ENCODE measurements at regions not wholly inside any gene's neighbourhood (a gene's known extent, or its start where the extent isn't known, plus 50 kb on each side); places are given as distances from the start of the nearest gene placed in this dataset.

GRCh38 chr13:55263045-55263444 lies 1877.7 kb upstream of the PRR20A start:
- H4K20me1 ChIP-seq (replicated peaks in 1 of 2; ENCODE audit: control insufficient read depth in 1 of 2, insufficient read depth in 2 of 2, low read length in 2 of 2) = no peaks in the 10 kb centered on the region
- no peak overlapping the region for H2BK20ac ChIP-seq (ENCODE audit: low read length)
- no peak overlapping the region for H2AFZ ChIP-seq (ENCODE audit: low read length)
- no peaks in the 10 kb centered on the region for H3K9me3 ChIP-seq (ENCODE audit: insufficient read depth in 2 of 2, low read depth in 1 of 2, low read length in 1 of 2)
- H3K9ac ChIP-seq (replicated peaks in 1 of 4; ENCODE audit: extremely low read depth in 1 of 4, low read depth in 3 of 4, low read length in 3 of 4) = no peak overlapping the region
- no peak overlapping the region for H4K91ac ChIP-seq (replicated peaks; ENCODE audit: insufficient read length, low read length)
- H2BK12ac ChIP-seq (ENCODE audit: low read depth, low read length) = no peak overlapping the region
- H3K4me2 ChIP-seq (ENCODE audit: insufficient read depth in 1 of 2, low read depth in 2 of 2, low read length in 2 of 2) = no peak overlapping the region
- no peak overlapping the region for H3K4me3 ChIP-seq (ENCODE audit: extremely low read depth in 1 of 4, insufficient read depth in 2 of 4, low read depth in 3 of 4, low read length in 4 of 4)
- H3K14ac ChIP-seq (ENCODE audit: insufficient read length) = no peak overlapping the region
- H3K18ac ChIP-seq (ENCODE audit: extremely low read depth, low read length) = no peak overlapping the region
- no peaks in the 10 kb centered on the region for H3K36me3 ChIP-seq (ENCODE audit: control insufficient read depth in 2 of 4, insufficient read depth in 4 of 4, low read length in 3 of 4)
- H2AK5ac ChIP-seq (ENCODE audit: low read depth, low read length) = no peak overlapping the region
- TF ChIP-seq CHD1 (IDR thresholded peaks at IDR 0.05; ENCODE audit: low read depth, low read length) = no peak
- no peak for TF ChIP-seq RNF2 (IDR thresholded peaks at IDR 0.05; ENCODE audit: borderline replicate concordance, low read depth, low read length, missing control alignments, poor library complexity, severe bottlenecking)
- no peak for TF ChIP-seq RXRA (IDR thresholded peaks at IDR 0.05; ENCODE audit: insufficient read depth, low read depth, low read length)
- no peak for TF ChIP-seq RAD21 (IDR thresholded peaks at IDR 0.05 in 1 of 2, conservative IDR thresholded peaks at IDR 0.05 in 1 of 2; ENCODE audit: low read depth in 2 of 2, low read length in 2 of 2)
- no peak for TF ChIP-seq TEAD4 (IDR thresholded peaks at IDR 0.05; ENCODE audit: low read depth, low read length)
- no peak for TF ChIP-seq SIX5 (IDR thresholded peaks at IDR 0.05; ENCODE audit: low read depth, low read length)
- no peak for TF ChIP-seq JUND (IDR thresholded peaks at IDR 0.05; ENCODE audit: low read length)
- no peak for TF ChIP-seq EZH2 (IDR thresholded peaks at IDR 0.05; ENCODE audit: low read depth, low read length, severe bottlenecking)
- no peak for TF ChIP-seq YY1 (IDR thresholded peaks at IDR 0.05; ENCODE audit: low read depth, low read length)
- no peak for TF ChIP-seq USF2 (IDR thresholded peaks at IDR 0.05; ENCODE audit: low read length)
- TF ChIP-seq PHF8 (conservative IDR thresholded peaks at IDR 0.05; ENCODE audit: low read depth, low read length) = no peak
- no peak for TF ChIP-seq KDM5A (IDR thresholded peaks at IDR 0.05; ENCODE audit: low read length)
- DNase-seq (ENCODE audit: low read depth in 1 of 2, low spot score in 2 of 2) (no peak), FAIRE-seq (no peak)
- no peak overlapping the region for H3K23ac ChIP-seq (ENCODE audit: insufficient read length)
- WGBS, 2 experiments (ENCODE audit: extremely low coverage in 1 of 2, insufficient coverage in 1 of 2, insufficient read length in 1 of 2, insufficient replicate concordance in 2 of 2, low coverage in 1 of 2, low lambda C conversion rate in 2 of 2, missing lambda C conversion rate in 1 of 2) = 77% methylated on average over 1 of the region's 1 CpG; no CpG with 5 or more reads in 1 of the 2 experiments
- ChIA-PET CTCF (ENCODE audit: partially characterized antibody) (no interaction called here), POLR2A (ENCODE audit: partially characterized antibody) (no interaction called here)
- no peak overlapping the region for H2BK15ac ChIP-seq (ENCODE audit: low read length)
- no peak overlapping the region for H2BK120ac ChIP-seq (replicated peaks; ENCODE audit: low read depth, low read length)
- no peak overlapping the region for H3K4ac ChIP-seq (replicated peaks; ENCODE audit: insufficient read length, low read depth, low read length)
- H3K79me2 ChIP-seq (ENCODE audit: control insufficient read depth in 1 of 2, insufficient read depth in 2 of 2, low read length in 2 of 2) = no peaks in the 10 kb centered on the region
- H3K56ac ChIP-seq (replicated peaks; ENCODE audit: insufficient read length, low read depth, low read length) = no peak overlapping the region
- H2BK5ac ChIP-seq (ENCODE audit: low read depth, low read length) = no peak overlapping the region
- no peak overlapping the region for H4K5ac ChIP-seq (ENCODE audit: insufficient read length, low read depth, low read length)
- no peaks in the 10 kb centered on the region for H3K79me1 ChIP-seq (ENCODE audit: low read depth, low read length)
- H3K27me3 ChIP-seq (replicated peaks in 1 of 4; ENCODE audit: control insufficient read depth in 3 of 4, extremely low read depth in 1 of 4, insufficient read depth in 3 of 4, low read length in 3 of 4) = no peaks in the 10 kb centered on the region
- no peaks in the 10 kb centered on the region for H3K23me2 ChIP-seq (ENCODE audit: low read depth, low read length)
- no peak overlapping the region for H4K8ac ChIP-seq (ENCODE audit: extremely low read depth, insufficient read depth, low read length)
- no peak overlapping the region for H3K27ac ChIP-seq (ENCODE audit: low read depth, low read length)
- peaks cover 0 to 5% (median 3%) of the 10 kb centered on the region in 4 experiments; a peak in 5 of 7 replicates for H3K4me1 ChIP-seq (replicated peaks in 1 of 4; ENCODE audit: control insufficient read depth in 3 of 4, insufficient read depth in 4 of 4, low read length in 3 of 4)

All from H1 (cell line).